Activated CD4-positive, CD25-positive, alpha-beta regulatory T cell (primary cell): ENCODE measurements at regions not wholly inside any gene's neighbourhood (a gene's known extent, or its start where the extent isn't known, plus 50 kb on each side); places are given as distances from the start of the nearest gene placed in this dataset.
"Not testable (repeated sequence)": the region's sequence is repeated elsewhere in the genome, so short reads cannot be mapped to it uniquely, and the experiment has no call there.

Experiments used
- DNase-seq, 4 experiments: peaks; one replicate each; lab custom pipeline; 2025; lab: John Stamatoyannopoulos, UW

- DNase-seq, result no peak
These were observed 125.7 kb upstream of the MYO3A start for GRCh38 chr10:25808372-25808771.

- no peak for DNase-seq
These were observed 122.9 kb upstream of the MYO3A start for GRCh38 chr10:25811052-25811685.

- DNase-seq, result no peak
These were observed 120.5 kb upstream of the MYO3A start for GRCh38 chr10:25813511-25813910.

GRCh38 chr10:25815236-25815635 lies 118.8 kb upstream of the MYO3A start:
- DNase-seq, result no peak

- no peak for DNase-seq
These were observed 117.8 kb upstream of the MYO3A start for GRCh38 chr10:25815999-25816768.

- no peak for DNase-seq
These were observed 116.8 kb upstream of the MYO3A start for GRCh38 chr10:25817200-25817599.

GRCh38 chr10:25818751-25819150 lies 115.3 kb upstream of the MYO3A start:
- no peak for DNase-seq

GRCh38 chr10:25820472-25820871 lies 113.6 kb upstream of the MYO3A start:
- no peak for DNase-seq

- no peak for DNase-seq
These were observed 113.2 kb upstream of the MYO3A start for GRCh38 chr10:25820874-25821273.

GRCh38 chr10:25824050-25824449 lies 110.0 kb upstream of the MYO3A start:
- no peak for DNase-seq

- no peak for DNase-seq
These were observed 105.6 kb upstream of the MYO3A start for GRCh38 chr10:25828475-25828874.

- DNase-seq, result no peak
These were observed 102.9 kb upstream of the MYO3A start for GRCh38 chr10:25831080-25831479.

GRCh38 chr10:25839683-25840082 lies 94.3 kb upstream of the MYO3A start:
- no peak for DNase-seq

- not testable (repeated sequence) for DNase-seq
These were observed 93.2 kb upstream of the MYO3A start for GRCh38 chr10:25840875-25841274.

- no peak for DNase-seq
These were observed 91.9 kb upstream of the MYO3A start for GRCh38 chr10:25842146-25842545.

- DNase-seq, result no peak
These were observed 90.4 kb upstream of the MYO3A start for GRCh38 chr10:25843551-25844170.

- DNase-seq, result not testable (repeated sequence)
These were observed 89.3 kb upstream of the MYO3A start for GRCh38 chr10:25844716-25845115.

GRCh38 chr10:25849268-25849667 lies 84.8 kb upstream of the MYO3A start:
- no peak for DNase-seq

- no peak for DNase-seq
These were observed 84.0 kb upstream of the MYO3A start for GRCh38 chr10:25849988-25850387.

GRCh38 chr10:25851548-25851947 lies 82.5 kb upstream of the MYO3A start:
- DNase-seq, result no peak

- no peak for DNase-seq
These were observed 81.6 kb upstream of the MYO3A start for GRCh38 chr10:25852364-25852941.

GRCh38 chr10:25858076-25858475 lies 76.0 kb upstream of the MYO3A start:
- no peak for DNase-seq

- DNase-seq, result no peak
These were observed 68.8 kb upstream of the MYO3A start for GRCh38 chr10:25865267-25865666.
